PC-9 (cell line): ENCODE measurements at regions not wholly inside any gene's neighbourhood (a gene's known extent, or its start where the extent isn't known, plus 50 kb on each side); places are given as distances from the start of the nearest gene placed in this dataset.

Source experiments
- CTCF ChIP-seq: fragments of 200-600 bp; sonication (generic); conservative IDR thresholded peaks from 2 replicates; pipeline ENCODE4 v1.6.1; 2017; ENCODE audit warnings: mixed run types, antibody characterized with exemption, mild to moderate bottlenecking, moderate library complexity
- EZH2 ChIP-seq: fragments of 200-600 bp; sonication (generic); IDR thresholded peaks from 2 replicates; pipeline ENCODE4 v1.8.0; 2017; ENCODE audit warnings: antibody characterized with exemption, low read depth

GRCh38 chr16:6642271-6642670 lies 690.4 kb upstream of the RBFOX1 start:
- no peak for TF ChIP-seq CTCF
- TF ChIP-seq EZH2: no peak
